OCI-LY3 (cell line): ENCODE measurements at regions not wholly inside any gene's neighbourhood (a gene's known extent, or its start where the extent isn't known, plus 50 kb on each side); places are given as distances from the start of the nearest gene placed in this dataset.

ENCODE experiments used
- EZH2phosphoT487 ChIP-seq: fragments of 200-600 bp; shearing (Covaris generic); IDR thresholded peaks from 2 replicates; pipeline ENCODE4 v1.6.1; 2018; ENCODE audit warnings: antibody characterized with exemption, mixed run types, low read depth
- TF ChIP-seq, protein P1 (sequence below): fragments of 200-600, 300-600 bp; sonication (generic); IDR thresholded peaks from 2 replicates; pipeline ENCODE4 v1.5.1; 2014; ENCODE audit warnings: antibody characterized with exemption, low read length, low read depth

DNA sequence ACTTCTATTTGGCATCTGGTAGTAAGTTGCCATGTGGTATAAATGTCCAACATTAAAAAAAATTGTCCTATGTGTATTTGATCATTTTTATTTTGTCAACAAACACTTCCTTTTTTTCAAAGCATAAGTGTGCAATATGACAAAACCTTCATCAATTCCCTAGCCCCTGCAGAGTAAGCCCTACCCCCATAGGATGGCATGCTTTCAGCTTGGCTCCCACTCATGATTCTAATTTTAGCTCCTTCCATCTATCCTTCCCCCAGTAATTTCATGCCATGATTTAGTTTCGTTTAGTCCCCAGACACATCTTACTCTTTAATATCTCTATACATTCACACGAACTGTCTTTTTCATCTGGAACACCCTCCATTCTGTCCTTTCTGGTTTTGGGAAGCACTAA lies 250.6 kb upstream of the RAG2 start:
- TF ChIP-seq, protein P1, sequence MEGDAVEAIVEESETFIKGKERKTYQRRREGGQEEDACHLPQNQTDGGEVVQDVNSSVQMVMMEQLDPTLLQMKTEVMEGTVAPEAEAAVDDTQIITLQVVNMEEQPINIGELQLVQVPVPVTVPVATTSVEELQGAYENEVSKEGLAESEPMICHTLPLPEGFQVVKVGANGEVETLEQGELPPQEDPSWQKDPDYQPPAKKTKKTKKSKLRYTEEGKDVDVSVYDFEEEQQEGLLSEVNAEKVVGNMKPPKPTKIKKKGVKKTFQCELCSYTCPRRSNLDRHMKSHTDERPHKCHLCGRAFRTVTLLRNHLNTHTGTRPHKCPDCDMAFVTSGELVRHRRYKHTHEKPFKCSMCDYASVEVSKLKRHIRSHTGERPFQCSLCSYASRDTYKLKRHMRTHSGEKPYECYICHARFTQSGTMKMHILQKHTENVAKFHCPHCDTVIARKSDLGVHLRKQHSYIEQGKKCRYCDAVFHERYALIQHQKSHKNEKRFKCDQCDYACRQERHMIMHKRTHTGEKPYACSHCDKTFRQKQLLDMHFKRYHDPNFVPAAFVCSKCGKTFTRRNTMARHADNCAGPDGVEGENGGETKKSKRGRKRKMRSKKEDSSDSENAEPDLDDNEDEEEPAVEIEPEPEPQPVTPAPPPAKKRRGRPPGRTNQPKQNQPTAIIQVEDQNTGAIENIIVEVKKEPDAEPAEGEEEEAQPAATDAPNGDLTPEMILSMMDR = no peak
- no peak for TF ChIP-seq EZH2phosphoT487
